ENCODE measurements at regions not wholly inside any gene's neighbourhood (a gene's known extent, or its start where the extent isn't known, plus 50 kb on each side); places are given as distances from the start of the nearest gene placed in this dataset.

DNA sequence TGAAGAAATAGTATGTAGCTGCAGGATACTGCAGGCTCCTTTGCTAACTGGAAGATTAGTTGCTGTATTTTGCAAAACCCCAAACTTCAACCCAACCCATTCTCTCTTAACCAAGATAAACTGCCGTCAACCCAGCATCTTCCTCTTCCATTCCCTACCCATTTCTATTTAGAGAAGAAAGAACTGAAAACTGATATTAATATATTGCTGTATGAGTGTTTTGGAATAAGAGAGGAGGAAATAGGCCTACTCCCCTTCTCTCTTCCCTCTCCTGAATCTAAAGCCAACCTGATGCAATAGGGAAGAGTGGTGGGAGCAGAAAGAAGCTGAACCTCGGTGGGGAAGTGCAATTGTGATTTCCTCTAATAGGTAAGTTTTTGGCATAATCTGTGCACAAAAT is 83.7 kb downstream of the TMEM215 start:
- TF ChIP-seq, protein P1, sequence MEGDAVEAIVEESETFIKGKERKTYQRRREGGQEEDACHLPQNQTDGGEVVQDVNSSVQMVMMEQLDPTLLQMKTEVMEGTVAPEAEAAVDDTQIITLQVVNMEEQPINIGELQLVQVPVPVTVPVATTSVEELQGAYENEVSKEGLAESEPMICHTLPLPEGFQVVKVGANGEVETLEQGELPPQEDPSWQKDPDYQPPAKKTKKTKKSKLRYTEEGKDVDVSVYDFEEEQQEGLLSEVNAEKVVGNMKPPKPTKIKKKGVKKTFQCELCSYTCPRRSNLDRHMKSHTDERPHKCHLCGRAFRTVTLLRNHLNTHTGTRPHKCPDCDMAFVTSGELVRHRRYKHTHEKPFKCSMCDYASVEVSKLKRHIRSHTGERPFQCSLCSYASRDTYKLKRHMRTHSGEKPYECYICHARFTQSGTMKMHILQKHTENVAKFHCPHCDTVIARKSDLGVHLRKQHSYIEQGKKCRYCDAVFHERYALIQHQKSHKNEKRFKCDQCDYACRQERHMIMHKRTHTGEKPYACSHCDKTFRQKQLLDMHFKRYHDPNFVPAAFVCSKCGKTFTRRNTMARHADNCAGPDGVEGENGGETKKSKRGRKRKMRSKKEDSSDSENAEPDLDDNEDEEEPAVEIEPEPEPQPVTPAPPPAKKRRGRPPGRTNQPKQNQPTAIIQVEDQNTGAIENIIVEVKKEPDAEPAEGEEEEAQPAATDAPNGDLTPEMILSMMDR (IDR thresholded peaks at IDR 0.05): no peak
- Mint-ChIP-seq H3K27ac (no peak overlapping the region), H3K27me3 (peaks cover 8% of the 10 kb centered on the region), H3K4me3 (no peak overlapping the region), H3K4me1 (ENCODE audit: low read depth) (peaks cover 4% of the 10 kb centered on the region), H3K9me3 (no peaks in the 10 kb centered on the region), H3K36me3 (ENCODE audit: low read depth) (no peaks in the 10 kb centered on the region)
- DNase-seq (no peak), ATAC-seq (no peak)
- CTCF ChIA-PET: interaction anchor here (0.9 kb wide), 1 partner anchor 285 kb away, joined by 4 read pairs; no protein-coding TSS in a partner anchor
- POLR2A ChIA-PET: no interaction called here
- intact Hi-C loops (cut with micrococcal nuclease): no loop called here

DNA sequence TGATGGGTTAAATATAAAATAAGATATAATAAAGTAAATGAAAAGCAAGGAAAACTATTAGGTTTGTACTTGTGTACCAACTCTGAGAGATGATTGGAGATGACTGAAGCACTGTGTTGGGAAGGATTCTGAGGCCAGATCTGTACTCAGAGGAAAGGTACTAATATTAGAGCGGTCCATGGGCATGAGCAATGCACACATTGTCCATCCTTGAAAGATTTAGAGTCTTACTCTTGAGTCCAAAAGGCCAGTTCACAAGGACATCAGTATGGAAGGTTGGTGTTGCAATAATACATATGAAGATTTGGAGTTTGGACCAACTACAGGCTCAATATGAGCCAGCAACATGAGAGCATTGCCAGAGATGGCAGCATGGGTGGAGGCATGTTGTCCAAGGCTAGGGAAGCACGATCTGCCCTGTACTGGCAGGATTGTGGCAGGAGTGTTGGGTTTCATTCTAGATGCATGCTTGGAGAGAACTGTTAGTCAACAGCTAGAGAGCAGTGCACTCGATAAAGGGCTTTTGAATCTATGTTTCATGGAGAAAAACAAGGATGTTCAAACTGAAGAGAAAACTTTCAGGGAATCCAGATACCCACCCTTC is 84.4 kb downstream of the TMEM215 start:
- no peak for DNase-seq
- Mint-ChIP-seq H3K27me3 (peaks cover 8% of the 10 kb centered on the region), H3K36me3 (ENCODE audit: low read depth) (no peaks in the 10 kb centered on the region), H3K4me1 (ENCODE audit: low read depth) (peaks cover 4% of the 10 kb centered on the region), H3K9me3 (no peaks in the 10 kb centered on the region), H3K27ac (no peak overlapping the region), H3K4me3 (no peak overlapping the region)
- ChIA-PET CTCF (interaction anchor here (0.9 kb wide), 1 partner anchor 286 kb away, joined by 4 read pairs; no protein-coding TSS in a partner anchor), POLR2A (no interaction called here)
- TF ChIP-seq, protein P1 (IDR thresholded peaks at IDR 0.05): no peak
- intact Hi-C loops (cut with micrococcal nuclease): no loop called here
- no peak for ATAC-seq

DNA sequence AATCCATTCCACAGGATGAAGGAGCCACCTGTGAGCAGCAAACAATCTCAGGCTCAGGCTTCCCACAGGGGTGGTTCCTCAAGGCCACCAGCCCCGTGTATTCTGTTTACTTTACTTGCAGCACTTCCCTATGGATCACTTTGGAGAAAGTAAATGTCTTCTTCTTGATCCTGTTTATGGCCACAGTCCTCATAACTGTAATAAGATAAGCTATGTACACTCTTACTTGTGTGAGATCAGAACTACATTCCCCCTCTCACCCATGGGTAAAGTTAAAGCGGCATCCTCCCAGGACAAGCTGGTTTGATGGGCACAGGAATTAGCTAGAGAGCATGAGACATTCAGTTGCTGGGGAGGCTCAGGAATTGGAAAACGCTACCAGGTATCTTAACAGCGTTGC is 86.1 kb downstream of the TMEM215 start:
- Mint-ChIP-seq H3K36me3 (ENCODE audit: low read depth) (no peaks in the 10 kb centered on the region), H3K4me1 (ENCODE audit: low read depth) (peaks cover 4% of the 10 kb centered on the region), H3K27ac (no peak overlapping the region), H3K4me3 (no peak overlapping the region), H3K27me3 (peaks cover 8% of the 10 kb centered on the region), H3K9me3 (no peaks in the 10 kb centered on the region)
- ATAC-seq (no peak), DNase-seq (no peak)
- ChIA-PET CTCF (no interaction called here), POLR2A (no interaction called here)
- intact Hi-C loops (cut with micrococcal nuclease): no loop called here
- TF ChIP-seq, protein P1 (IDR thresholded peaks at IDR 0.05): no peak

DNA sequence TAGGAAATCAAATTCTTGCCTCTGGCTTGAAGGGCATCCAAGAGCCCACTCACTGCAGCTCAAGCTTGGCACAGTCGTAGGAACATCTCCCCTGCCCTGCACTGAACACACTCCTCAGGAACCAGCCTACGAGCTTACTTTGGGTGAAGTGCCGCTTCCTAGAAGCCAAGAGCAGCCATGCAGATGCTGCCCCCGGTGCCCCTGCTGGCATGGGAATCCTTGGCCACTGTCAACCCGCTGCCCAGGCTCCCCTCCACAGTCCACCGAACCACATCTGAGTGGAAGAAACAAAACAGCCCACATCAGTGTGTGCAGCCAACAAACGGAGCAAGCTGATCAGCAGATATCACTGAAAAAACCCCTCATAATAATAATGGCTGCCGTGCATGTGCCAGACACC is 89.8 kb downstream of the TMEM215 start:
- Mint-ChIP-seq H3K27ac (no peak overlapping the region), H3K36me3 (ENCODE audit: low read depth) (no peaks in the 10 kb centered on the region), H3K4me1 (ENCODE audit: low read depth) (no peaks in the 10 kb centered on the region), H3K27me3 (peaks cover 6% of the 10 kb centered on the region), H3K4me3 (no peak overlapping the region), H3K9me3 (no peaks in the 10 kb centered on the region)
- ChIA-PET POLR2A (no interaction called here), CTCF (no interaction called here)
- ATAC-seq (no peak), DNase-seq (no peak)
- intact Hi-C loops (cut with micrococcal nuclease): no loop called here
- TF ChIP-seq, protein P1 (IDR thresholded peaks at IDR 0.05): no peak

DNA sequence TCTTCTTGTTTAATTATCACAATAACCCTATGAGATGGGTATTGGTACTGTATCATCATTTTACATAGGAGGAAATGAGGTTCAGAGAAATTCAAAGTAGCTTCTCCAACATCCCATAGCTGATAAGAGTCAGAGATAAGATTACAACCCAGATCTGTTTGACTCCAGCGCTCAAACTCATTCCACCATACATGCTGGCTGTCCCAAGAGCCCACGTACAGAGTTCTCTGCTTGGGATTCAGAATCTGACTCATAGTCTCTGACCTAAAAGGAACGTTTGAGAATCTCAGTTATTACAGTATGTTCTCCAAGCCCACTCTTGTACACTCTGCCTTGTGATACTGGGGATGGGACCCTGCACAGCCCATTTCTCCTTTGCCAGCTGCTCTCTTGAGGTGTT is 90.2 kb downstream of the TMEM215 start:
- ATAC-seq (no peak), DNase-seq (no peak)
- H3K27ac Mint-ChIP-seq: no peak overlapping the region
- no peaks in the 10 kb centered on the region for H3K9me3 Mint-ChIP-seq
- intact Hi-C loops (cut with micrococcal nuclease): no loop called here
- no peaks in the 10 kb centered on the region for H3K36me3 Mint-ChIP-seq (ENCODE audit: low read depth)
- CTCF ChIA-PET: no interaction called here
- TF ChIP-seq, protein P1 (IDR thresholded peaks at IDR 0.05): no peak
- no peak overlapping the region for H3K4me3 Mint-ChIP-seq
- no peaks in the 10 kb centered on the region for H3K4me1 Mint-ChIP-seq (ENCODE audit: low read depth)
- POLR2A ChIA-PET: no interaction called here
- H3K27me3 Mint-ChIP-seq: peaks cover 6% of the 10 kb centered on the region

Measured in activated CD8-positive, alpha-beta T cell treated with anti-CD3 and anti-CD28 coated beads for 36 hours (primary cell).